ENCODE measurements at regions not wholly inside any gene's neighbourhood (a gene's known extent, or its start where the extent isn't known, plus 50 kb on each side); places are given as distances from the start of the nearest gene placed in this dataset.

DNA sequence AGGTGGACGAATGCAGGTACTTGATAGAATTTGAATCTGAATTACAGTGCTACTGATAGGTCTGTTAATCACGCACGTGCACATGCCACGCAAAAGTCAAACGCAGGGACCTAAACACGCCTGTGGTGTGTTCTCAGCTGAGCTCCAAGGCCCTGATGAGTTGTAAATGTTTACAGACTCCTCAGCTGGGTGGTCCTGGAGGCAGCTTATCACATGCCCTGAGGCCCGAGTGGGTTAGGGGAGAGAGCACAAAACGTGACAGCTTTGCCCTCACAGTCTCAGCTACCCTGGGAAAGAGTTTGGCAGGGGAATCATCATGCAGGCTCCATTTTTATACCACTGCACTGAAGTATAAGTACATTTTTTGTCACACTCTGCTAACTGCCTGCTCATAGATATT, 68.3 kb upstream of the FAM110C start:
- intact Hi-C loops (cut with micrococcal nuclease; ENCODE audit: unreplicated experiment): no loop called here
- Histone ChIP-seq H3K4me1 (ENCODE audit: insufficient read depth, low read length, poor library complexity, severe bottlenecking) (peaks cover 22% of the 10 kb centered on the region), H3K4me3 (ENCODE audit: low read depth, low read length, poor library complexity, severe bottlenecking) (no peak overlapping the region), H3K9me3 (ENCODE audit: low read depth, low read length, poor library complexity, severe bottlenecking) (no peaks in the 10 kb centered on the region), H3K27ac (ENCODE audit: low read depth, low read length, poor library complexity, severe bottlenecking) (no peak overlapping the region), H3K36me3 (ENCODE audit: insufficient read depth, low read length, poor library complexity, severe bottlenecking) (no peaks in the 10 kb centered on the region), H3K27me3 (replicated peaks; ENCODE audit: insufficient read depth, low read depth, low read length, poor library complexity) (no peaks in the 10 kb centered on the region)
- ChIA-PET POLR2A (ENCODE audit: low non-redundant PET) (no interaction called here), CTCF (interaction anchor here (1.2 kb wide), 1 partner anchor 28 kb away, joined by 3 read pairs; no protein-coding TSS in a partner anchor)
- no TSS peak for BruUV-seq (replicated peaks)
- DNase-seq (ENCODE audit: low spot score): no peak
- TF ChIP-seq CTCF (conservative IDR thresholded peaks at IDR 0.05; ENCODE audit: low read depth, low read length) (no peak), EZH2 (IDR thresholded peaks at IDR 0.05; ENCODE audit: borderline replicate concordance, low read depth, low read length, poor library complexity, severe bottlenecking) (no peak)

DNA sequence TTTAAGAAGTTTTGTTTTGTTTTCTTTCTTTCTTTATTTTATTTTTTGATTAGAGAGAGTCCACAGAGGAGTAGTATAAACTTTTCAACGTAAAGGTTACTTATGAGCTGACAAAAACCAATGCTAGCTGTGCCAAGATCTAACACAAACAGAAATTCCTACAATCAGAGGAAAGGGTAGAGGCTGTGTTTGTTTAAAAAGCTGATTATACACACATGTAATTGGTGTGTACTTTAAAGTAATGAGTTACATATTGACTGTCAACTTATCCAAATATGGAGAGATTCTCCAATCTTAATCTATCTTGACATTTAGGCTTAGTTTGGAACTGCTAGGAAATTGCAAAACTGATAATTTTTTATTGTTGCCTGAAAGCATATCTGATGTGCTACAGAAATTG, 63.7 kb upstream of the FAM110C start:
- Histone ChIP-seq H3K27ac (ENCODE audit: low read depth, low read length, poor library complexity, severe bottlenecking) (peak overlapping the region; percentile 88), H3K4me1 (ENCODE audit: insufficient read depth, low read length, poor library complexity, severe bottlenecking) (peaks cover 14% of the 10 kb centered on the region), H3K4me3 (ENCODE audit: low read depth, low read length, poor library complexity, severe bottlenecking) (no peak overlapping the region), H3K9me3 (ENCODE audit: low read depth, low read length, poor library complexity, severe bottlenecking) (peaks cover 9% of the 10 kb centered on the region), H3K27me3 (replicated peaks; ENCODE audit: insufficient read depth, low read depth, low read length, poor library complexity) (no peaks in the 10 kb centered on the region), H3K36me3 (ENCODE audit: insufficient read depth, low read length, poor library complexity, severe bottlenecking) (no peaks in the 10 kb centered on the region)
- POLR2A ChIA-PET (ENCODE audit: low non-redundant PET): no interaction called here
- CTCF ChIA-PET: no interaction called here
- no TSS peak for BruUV-seq (replicated peaks)
- TF ChIP-seq CTCF (conservative IDR thresholded peaks at IDR 0.05; ENCODE audit: low read depth, low read length) (no peak), EZH2 (IDR thresholded peaks at IDR 0.05; ENCODE audit: borderline replicate concordance, low read depth, low read length, poor library complexity, severe bottlenecking) (no peak)
- intact Hi-C loops (cut with micrococcal nuclease; ENCODE audit: unreplicated experiment): no loop called here
- no peak for DNase-seq (ENCODE audit: low spot score)

DNA sequence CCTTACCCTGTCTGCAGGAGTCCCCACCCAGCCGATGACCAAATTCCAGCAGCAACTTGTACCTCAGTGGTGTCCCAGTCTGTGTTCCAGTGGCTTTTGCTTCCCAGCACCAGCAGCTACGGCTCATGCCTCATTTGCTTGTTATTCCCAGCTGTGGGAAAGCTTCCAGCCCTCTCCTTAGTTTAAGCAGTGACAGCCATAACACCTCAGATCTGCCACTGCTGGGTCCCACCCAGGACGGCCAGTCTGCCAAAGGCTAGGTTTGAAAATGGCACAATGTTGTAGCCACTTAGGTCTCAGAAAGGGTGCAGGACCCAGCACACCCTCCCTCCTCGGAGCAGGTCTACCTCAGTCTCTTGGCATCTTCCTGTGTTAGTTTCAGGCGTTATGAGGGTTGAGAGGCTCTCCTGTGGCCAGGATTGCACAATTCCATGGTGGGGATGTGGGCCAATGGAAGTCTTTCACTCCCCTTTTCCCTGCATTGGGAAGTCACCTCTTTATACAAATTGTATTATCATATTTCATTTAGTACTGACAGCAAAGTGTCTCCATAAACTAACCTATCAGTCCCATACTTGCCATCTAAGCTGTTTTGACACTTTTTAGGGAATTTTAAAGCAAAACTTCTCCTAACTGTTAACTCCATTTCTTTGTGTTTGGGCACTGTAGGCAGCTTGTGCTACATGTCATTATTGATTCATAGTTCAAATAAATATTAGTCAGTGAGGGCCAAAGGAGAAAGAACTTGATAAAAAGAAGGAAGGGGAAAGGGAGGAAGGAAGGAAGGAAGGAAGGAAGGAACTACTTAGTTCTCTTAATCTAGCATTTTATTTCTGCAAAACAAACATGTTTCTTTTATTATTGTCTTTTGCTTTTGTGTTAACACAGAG, 62.9 kb upstream of the FAM110C start:
- H3K27ac ChIP-seq (ENCODE audit: low read depth, low read length, poor library complexity, severe bottlenecking): peak overlapping the region; percentile 88
- intact Hi-C loops (cut with micrococcal nuclease; ENCODE audit: unreplicated experiment): no loop called here
- BruUV-seq (replicated peaks): no TSS peak
- TF ChIP-seq CTCF (conservative IDR thresholded peaks at IDR 0.05; ENCODE audit: low read depth, low read length) (no peak), EZH2 (IDR thresholded peaks at IDR 0.05; ENCODE audit: borderline replicate concordance, low read depth, low read length, poor library complexity, severe bottlenecking) (no peak)
- peaks cover 8% of the 10 kb centered on the region for H3K4me1 ChIP-seq (ENCODE audit: insufficient read depth, low read length, poor library complexity, severe bottlenecking)
- H3K27me3 ChIP-seq (replicated peaks; ENCODE audit: insufficient read depth, low read depth, low read length, poor library complexity): no peaks in the 10 kb centered on the region
- POLR2A ChIA-PET (ENCODE audit: low non-redundant PET): no interaction called here
- peak; percentile 54 for DNase-seq (ENCODE audit: low spot score)
- no peaks in the 10 kb centered on the region for H3K36me3 ChIP-seq (ENCODE audit: insufficient read depth, low read length, poor library complexity, severe bottlenecking)
- no peak overlapping the region for H3K4me3 ChIP-seq (ENCODE audit: low read depth, low read length, poor library complexity, severe bottlenecking)
- peaks cover 9% of the 10 kb centered on the region for H3K9me3 ChIP-seq (ENCODE audit: low read depth, low read length, poor library complexity, severe bottlenecking)
- CTCF ChIA-PET: no interaction called here

All from A673 (cell line).